Esophagus squamous epithelium (tissue), 4 donors: ENCODE measurements at regions not wholly inside any gene's neighbourhood (a gene's known extent, or its start where the extent isn't known, plus 50 kb on each side); places are given as distances from the start of the nearest gene placed in this dataset.

Experiments used
- CTCF ChIP-seq, 6 experiments: fragments of 450-650 bp in 4 of 6; fragments of 200-600 bp in 2 of 6; sonication (generic) in 2 of 6; IDR thresholded peaks; one replicate each; pipeline ENCODE4 v1.5.1; 2016 to 2019; ENCODE audit warnings: antibody characterized with exemption in 6 of 6, mild to moderate bottlenecking in 4 of 6, moderate library complexity in 4 of 6
- POLR2A ChIP-seq, 4 donors: fragments of 450-650 bp; IDR thresholded peaks; one replicate each; pipeline ENCODE4 v1.6.1; 2017; ENCODE audit warnings: antibody characterized with exemption in 4 of 4, mild to moderate bottlenecking in 4 of 4, moderate library complexity in 3 of 4

- TF ChIP-seq CTCF (IDR thresholded peaks at IDR 0.05) = no peak
- TF ChIP-seq POLR2A (IDR thresholded peaks at IDR 0.05) = no peak
Measured at GRCh38 chr6:14265049-14266021, 147.8 kb downstream of the CD83 start.
